ENCODE measurements at regions not wholly inside any gene's neighbourhood (a gene's known extent, or its start where the extent isn't known, plus 50 kb on each side); places are given as distances from the start of the nearest gene placed in this dataset.

- TF ChIP-seq CTCF (IDR thresholded peaks at IDR 0.05) (no peak), POLR2AphosphoS5 (IDR thresholded peaks at IDR 0.05) (no peak), EP300 (IDR thresholded peaks at IDR 0.05) (no peak)
These were observed 84.5 kb upstream of the MYCN start for GRCh38 chr2:15855766-15856260.

All from sigmoid colon (tissue), 4 donors.